ENCODE measurements at regions not wholly inside any gene's neighbourhood (a gene's known extent, or its start where the extent isn't known, plus 50 kb on each side); places are given as distances from the start of the nearest gene placed in this dataset.

DNA sequence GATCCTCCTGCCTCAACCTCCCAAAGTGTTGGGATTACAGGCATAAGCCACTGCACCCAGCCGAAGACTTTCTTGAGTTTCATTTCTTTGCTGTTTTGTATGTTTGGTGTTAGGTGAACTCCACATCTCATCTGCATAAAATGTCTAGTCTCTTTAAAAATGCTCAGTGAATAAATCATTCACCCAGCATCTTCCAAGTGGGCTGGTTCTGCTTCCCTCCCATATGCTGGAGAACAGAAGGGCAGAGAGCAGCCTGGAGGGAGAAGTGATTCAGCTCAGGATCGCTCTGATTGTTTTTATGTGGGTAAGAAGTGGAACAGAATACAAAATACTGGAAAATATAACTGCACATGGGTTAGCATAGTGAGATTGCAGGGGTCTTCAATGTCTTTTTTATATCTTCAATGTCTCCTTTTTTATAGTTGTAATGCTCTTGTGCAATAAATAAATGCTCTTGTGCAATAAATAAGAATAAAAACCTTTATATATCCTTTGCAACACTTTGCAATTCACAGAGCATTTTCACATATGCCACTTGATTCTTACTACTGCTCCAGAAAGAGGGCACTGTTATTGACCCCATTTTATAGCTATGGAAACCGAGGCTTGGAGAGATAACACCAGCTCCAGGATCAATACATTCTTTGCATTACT, 253.0 kb upstream of the NCKAP5 start:
- H3K4me3 ChIP-seq (ENCODE audit: low read length): no peak overlapping the region
- no peak for DNase-seq (ENCODE audit: low read depth, low spot score)

DNA sequence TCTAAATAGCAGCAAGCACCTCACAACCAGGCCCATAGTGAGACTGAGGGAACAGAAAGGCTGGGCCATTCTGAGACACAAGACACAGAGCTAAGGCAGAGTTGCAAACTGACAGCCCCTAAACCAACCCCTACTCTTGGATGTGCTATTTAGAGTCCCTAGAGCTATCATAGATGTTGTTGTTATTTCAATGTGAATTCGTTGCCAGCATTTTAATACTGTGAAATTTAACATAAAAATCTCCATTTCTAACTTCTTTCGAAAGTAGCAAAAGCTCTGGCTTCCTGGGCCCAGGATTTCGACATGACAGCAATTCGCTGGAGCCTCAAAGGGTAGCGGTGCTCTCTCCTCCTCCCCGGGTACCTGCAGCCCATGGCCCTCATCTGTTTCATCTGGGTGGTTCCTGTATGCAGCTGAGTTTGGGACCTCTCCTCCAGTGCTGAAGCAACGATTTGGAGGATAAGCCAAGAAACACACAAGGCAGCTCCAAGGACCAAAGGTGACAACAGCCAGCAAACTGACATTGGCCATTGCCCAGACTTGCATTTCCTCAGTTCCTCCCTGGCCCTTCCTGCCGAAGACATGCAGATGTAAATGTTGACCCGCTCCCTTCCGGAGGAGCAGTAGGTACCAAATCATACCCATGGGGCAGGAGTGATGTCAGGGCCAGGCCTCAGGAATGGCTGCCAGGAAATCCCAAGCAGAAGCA, 254.4 kb upstream of the NCKAP5 start:
- no peak for DNase-seq (ENCODE audit: low read depth, low spot score)
- H3K4me3 ChIP-seq (ENCODE audit: low read length): no peak overlapping the region

DNA sequence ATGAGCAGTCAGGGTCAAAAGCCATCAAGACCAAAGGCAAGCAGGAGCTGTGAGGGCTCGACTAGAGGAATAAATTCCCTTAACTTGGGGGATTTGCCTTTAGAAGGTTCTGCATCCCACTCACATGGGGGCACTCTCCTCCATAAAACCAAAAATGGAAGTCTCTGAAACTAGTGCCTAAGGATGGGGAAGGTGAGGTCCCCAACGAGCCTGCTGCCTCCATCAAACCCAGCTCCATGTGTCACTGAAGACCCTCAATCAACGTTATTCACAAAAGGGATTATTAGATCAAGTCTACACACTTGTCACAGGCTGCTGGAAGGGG, 254.9 kb upstream of the NCKAP5 start:
- DNase-seq (ENCODE audit: low read depth, low spot score): no peak
- no peak overlapping the region for H3K4me3 ChIP-seq (ENCODE audit: low read length)

DNA sequence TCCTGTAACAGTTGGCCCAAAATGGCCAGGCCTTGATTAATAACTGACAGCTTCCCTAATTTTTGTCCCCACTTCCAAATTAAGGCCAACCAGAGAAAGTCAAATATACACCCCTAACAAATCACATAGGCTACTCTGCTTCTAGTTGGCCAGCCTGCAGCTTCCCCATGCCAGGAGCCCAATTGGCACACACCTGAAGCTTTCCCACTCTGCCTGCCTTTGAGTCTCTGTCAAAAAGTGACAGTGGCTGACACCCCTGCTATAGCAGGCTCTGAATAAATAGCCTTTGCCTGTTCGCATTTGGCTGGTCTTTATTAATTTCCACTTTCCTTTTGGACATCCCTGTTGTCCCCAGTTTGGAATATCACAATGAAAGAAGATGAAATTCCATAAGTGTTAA, 256.6 kb upstream of the NCKAP5 start:
- DNase-seq (ENCODE audit: low read depth, low spot score): no peak
- no peak overlapping the region for H3K4me3 ChIP-seq (ENCODE audit: low read length)

DNA sequence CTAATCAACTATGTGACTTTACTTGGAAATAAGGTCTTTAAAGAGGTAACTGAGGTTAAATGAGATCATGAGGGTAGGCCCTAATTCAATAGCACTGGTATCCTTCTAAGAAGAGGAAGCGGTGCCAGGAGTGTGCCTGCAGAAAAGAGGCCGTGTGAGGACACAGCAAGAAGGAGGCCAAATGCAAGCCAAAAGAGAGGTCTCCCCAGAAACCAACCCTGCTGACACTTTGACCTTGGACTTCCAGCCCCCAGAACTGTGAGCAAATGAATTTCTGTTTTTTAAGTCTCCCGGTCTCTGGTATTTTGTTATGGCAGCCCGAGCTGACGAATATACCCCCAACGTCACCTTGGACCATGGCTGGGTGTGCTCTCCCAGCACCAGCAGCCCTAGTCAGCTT, 257.5 kb upstream of the NCKAP5 start:
- no peak overlapping the region for H3K4me3 ChIP-seq (ENCODE audit: low read length)
- DNase-seq (ENCODE audit: low read depth, low spot score): no peak

DNA sequence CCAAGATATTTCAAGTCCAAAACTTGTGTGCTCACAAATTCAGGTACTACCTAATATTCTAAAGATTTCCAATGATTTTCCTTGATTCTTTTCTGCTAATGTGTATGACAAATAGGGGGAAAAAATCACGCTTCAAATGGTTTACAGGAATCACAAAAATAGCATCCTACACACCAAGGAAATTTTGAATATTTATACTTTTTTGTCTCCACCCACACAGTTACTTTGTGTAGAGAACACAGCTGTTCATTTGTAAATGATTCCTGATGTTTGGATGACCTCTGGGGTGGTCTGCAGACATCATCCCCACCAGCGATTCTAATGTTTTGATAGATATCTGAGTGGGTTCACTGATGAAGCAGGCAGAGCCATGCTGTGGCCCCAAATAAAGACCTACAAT, 260.6 kb upstream of the NCKAP5 start:
- no peak overlapping the region for H3K4me3 ChIP-seq (ENCODE audit: low read length)
- DNase-seq (ENCODE audit: low read depth, low spot score): no peak

DNA sequence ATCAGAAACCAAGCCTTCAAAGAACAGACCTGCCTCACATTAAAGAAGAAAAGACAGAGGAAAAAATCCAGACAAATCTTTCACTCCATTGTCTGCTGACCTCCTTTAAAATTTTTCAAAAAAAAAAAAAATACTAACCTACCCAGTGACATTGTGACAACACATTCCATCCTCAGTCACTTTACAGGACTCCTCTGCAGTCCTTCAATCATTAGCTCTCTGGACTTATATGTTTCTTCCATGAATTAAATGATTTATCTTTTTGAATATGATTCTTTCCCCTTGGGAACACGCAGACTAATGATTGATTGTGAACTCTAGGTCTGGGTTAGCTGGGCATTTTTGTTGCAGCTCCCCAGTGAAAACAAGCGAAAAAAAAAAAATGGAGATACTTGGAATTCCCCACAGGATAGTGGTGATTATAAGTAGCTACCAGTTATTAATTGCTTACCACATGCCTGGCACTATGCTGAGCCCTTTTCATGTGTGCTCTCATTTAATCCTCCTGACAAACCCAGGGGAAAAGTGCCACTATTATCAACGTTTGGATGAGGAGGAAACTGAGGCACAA, 261.3 kb upstream of the NCKAP5 start:
- H3K4me3 ChIP-seq (ENCODE audit: low read length): no peak overlapping the region
- DNase-seq (ENCODE audit: low read depth, low spot score): no peak

DNA sequence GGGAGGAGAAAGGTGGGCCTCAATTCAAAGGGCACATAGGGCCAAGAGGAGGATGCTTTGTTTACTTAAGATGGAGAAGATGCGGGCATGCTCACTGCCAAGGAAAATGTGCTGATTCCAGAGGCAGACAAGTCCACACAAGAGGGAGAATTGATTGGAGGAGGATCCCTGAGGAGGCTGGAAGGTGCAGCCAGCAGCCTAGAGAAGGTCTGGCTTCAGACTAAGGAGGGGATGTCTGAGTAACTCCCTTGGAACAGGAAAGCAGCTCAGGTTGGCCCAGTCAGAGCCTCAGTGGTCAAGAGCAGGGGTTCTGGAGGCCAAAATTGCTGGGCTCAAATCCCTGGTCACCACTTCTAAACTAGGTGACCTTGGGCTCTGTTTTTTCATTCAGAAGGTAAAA, 265.5 kb upstream of the NCKAP5 start:
- no peak overlapping the region for H3K4me3 ChIP-seq (ENCODE audit: low read length)
- DNase-seq (ENCODE audit: low read depth, low spot score): no peak

DNA sequence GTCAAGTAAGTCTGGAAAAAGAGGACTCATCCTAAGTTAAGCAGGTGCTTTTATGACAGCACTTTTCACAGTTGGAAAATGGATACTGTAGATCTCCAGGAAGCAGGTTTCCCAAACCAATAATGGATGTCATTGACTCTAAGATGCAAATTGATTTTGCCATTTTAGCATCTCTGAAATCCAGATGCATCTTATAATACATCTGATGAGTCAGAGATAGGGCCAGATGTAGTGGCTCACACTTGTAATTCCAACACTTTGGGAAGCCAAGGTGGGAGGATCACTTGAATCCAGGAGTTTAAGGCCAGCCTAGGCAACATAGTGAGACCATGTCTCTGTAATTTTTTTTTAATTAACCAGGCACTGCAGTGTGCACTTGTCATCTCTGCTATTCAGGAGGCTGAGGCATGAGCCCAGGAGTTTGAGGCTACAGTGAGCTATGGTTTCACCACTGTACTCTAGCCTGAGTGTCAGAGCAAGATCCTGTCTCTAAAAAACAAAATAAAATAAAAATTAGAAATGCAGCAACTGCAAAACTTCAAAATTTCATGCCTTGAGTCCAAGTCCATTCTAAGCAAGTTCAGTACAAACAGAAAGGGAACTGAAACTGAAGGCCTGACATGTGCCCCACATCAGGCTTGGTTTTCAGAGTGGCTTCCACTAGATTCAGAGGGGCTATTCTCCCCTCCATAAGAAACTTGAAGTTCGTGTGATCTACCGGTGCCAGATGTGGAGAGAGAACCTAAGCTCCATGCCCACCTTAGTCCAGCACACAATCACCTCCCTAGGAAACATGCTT, 267.8 kb upstream of the NCKAP5 start:
- no peak for DNase-seq (ENCODE audit: low read depth, low spot score)
- no peak overlapping the region for H3K4me3 ChIP-seq (ENCODE audit: low read length)

DNA sequence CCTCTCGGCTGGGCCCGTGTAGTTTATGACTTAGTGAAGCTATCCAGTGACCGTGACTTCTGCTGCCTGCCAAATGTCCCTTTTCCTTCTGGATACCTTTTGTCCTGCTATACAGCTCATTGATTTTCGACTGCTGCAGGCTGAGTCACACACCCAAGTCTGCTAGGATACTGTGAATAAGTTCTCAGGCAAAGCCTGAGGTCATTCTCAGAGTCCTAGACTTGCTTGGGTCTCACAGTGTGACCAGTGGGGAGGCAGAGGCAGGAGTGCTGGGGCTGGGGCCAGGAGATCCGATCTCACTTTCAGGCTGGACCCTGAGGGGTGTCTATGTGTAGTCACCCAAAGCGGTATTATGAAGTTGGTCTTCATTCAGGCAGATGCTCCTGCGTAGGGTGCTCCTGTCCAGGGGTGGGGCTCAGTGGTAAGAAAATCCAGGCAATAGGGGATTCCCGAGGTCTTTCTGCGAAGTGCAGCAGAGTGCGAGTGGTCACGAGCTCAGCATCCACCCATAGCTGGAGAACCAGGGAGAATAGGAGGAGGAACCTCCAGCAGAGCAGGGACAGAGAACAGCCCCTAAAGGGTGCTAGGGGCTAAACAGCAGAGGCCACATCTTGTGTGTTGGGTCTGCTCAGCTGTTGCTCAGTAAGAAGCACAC, 268.6 kb upstream of the NCKAP5 start:
- H3K4me3 ChIP-seq (ENCODE audit: low read length): no peak overlapping the region
- no peak for DNase-seq (ENCODE audit: low read depth, low spot score)

DNA sequence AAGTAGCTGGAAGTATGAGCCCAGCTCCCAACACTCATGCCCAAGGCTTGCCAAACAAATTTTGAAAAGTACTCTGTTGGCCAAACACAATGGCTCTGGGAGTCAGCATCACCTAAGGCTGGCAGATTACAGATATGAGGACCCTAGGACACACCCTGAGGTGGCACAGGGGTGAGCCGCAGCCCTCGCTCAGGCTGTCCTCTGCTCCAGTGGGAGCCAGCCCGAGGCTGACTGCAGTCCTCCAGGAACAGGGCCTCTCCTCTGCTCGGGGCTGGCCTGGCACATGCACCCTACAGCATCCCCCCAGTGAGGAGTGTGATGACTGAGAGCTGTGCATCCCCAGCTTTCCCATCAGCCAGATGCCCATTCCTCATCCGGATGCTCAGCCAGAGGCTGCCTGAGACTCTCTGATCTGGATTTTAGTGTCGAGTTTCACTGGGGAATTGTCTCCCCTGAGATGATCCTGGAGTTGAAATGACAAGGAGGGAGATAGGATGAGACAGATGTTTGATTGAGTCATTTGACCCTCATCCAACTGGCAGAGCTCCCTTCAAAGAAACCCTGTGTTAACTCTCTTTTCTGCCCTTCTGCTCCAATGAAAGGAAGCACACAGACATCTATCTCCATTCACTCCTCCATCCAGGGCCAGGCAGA, 269.3 kb upstream of the NCKAP5 start:
- H3K4me3 ChIP-seq (ENCODE audit: low read length): no peak overlapping the region
- DNase-seq (ENCODE audit: low read depth, low spot score): no peak

DNA sequence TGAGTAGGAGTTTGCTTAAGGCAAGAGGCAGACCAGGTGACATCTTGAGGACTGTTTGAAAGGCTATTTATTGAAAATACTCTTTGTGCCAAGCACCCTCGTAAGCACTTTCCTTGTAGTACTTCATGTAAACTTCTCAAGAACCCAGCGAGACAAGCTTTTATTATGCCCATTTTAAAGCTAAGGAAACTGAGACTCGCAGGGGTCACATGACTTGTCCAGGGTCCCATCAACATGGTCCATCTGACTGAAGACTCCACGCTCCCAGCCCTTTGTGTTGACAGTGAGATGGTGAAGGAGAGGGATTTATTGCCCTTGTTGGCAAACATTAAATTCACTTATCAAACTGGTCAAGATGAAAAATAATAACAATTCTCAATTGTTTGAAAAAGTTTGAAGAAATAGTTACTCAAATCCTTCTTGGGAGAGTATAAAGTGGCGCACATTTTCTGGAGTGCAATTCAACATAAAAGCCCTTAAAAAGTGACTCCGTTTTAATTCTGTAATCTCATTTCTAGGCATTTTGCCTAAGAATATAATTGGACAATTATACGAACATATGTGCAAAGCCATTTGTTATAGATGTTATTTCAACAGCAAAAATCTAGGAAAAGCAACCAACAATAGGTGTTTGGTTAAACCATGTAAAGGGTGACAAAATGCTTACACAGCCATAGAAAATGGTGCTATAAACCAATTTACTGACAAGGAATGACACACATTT, 270.5 kb upstream of the NCKAP5 start:
- DNase-seq (ENCODE audit: low read depth, low spot score): no peak

DNA sequence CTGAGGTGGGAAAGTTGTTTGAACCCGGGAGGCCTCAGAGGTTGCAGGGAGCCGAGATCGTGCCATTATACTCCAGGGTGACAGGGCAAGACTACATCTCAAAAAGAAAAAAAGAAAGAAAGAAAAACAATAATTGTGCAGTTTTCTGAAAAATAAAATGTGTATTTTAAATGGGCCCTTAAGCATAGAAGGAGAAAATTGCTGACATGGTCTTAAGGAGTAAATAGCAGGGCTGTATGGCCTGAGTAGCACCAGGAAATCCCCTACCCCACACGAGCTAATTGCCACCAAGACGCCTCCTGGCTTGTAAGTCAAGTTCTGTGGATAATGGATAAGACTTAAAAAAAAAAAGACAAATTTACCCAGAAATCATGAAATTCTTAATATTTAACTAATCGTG, 271.4 kb upstream of the NCKAP5 start:
- DNase-seq (ENCODE audit: low read depth, low spot score): no peak
- H3K4me3 ChIP-seq (ENCODE audit: low read length): no peak overlapping the region

More for the DNA sequence above, 270.5 kb upstream of the NCKAP5 start:
- H3K4me3 ChIP-seq (ENCODE audit: low read length): no peak overlapping the region

DNA sequence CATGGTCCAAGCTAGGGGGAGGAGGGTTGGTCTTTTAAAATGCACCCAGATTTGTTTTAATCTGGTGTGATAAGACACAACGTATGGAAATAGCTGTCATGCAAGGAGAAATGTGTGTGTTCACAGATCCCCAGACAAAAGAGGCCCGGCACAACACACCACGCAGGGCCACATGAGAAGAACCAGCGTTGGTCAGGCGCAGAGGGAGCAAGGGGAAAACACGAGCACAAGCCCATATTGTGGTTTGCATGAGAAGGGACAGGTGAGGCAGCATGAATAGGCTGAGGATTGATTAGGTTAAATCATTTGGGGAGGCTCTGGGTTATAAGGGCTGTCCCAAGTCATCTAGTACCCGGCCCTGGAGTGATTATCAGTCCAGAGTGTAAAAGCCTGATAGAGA, 272.5 kb upstream of the NCKAP5 start:
- no peak for DNase-seq (ENCODE audit: low read depth, low spot score)
- no peak overlapping the region for H3K4me3 ChIP-seq (ENCODE audit: low read length)

DNA sequence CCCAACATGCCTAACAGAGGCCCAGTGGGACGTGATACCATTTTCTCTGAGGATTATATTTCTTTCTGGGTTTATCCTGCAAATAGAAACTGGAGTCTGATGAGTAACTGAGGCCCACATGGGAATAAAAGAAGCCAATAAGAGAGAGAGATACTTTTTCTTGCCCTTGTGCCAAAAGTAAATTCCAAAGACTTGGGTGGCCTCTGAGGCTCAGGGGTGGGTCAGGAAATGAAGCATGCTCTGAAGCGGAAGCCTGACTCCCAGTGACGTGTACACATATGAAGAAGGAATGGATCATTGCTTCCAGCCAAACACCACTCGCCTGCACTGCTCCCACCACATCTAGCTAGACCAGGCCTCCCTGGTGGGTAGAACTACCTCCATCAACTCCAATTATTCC, 273.6 kb upstream of the NCKAP5 start:
- H3K4me3 ChIP-seq (ENCODE audit: low read length): no peak overlapping the region
- DNase-seq (ENCODE audit: low read depth, low spot score): no peak

DNA sequence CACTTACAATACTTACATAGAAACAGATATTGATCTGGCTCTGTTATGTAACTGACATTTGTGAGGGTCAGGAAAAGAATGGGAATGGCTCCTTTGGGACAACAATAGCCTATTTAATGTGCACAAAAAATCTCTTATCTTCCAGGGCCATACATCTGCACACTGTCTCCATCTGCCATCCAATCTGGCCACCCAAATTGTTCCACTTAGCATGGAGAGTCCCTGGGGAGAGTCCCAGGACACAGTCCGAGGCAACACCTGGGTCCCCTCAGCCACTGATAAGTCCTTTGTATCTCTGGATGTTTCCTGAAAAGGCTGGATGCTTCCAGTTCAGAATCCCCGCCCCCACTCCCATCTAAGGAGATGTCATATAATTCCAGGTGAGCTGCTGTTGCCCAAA, 274.2 kb upstream of the NCKAP5 start:
- no peak overlapping the region for H3K4me3 ChIP-seq (ENCODE audit: low read length)
- no peak for DNase-seq (ENCODE audit: low read depth, low spot score)

DNA sequence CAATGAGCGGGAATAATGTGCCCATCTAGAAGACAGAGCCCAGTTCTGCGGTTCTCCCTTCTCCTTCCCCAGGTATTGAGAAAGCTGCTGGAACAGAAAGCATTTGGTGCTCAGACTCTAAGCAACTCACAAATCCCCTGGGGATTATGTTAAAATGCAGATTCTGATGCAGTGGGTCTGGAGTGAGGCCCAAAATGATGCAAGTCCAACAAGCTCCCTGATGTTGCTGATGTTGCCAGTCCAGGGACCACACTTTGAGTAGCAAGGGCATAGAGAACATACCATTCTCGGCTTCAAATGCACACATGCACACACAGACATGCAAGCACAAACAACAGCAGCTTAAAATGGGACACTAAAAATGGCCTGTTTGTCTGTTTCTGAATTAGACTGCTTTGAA, 274.8 kb upstream of the NCKAP5 start:
- no peak for DNase-seq (ENCODE audit: low read depth, low spot score)
- H3K4me3 ChIP-seq (ENCODE audit: low read length): no peak overlapping the region

DNA sequence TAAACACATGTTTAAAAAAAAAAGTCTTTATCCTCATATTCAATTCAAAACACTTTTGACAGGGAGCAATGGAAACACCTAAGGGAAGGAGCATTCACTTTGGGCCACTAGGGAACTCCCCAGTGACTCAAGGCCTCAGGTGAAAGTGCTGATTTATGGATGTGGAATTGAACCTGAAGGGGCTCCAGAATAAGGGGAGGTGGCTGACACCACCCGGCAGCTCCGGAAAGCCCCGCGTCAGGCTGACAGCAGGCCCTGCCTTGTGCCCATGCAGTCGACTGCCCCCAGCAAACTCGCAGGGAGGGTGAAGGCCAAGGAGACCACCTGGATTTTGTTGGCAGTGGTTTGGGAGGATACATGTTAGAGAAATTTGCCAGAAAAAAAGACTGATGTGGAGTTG, 275.3 kb upstream of the NCKAP5 start:
- no peak overlapping the region for H3K4me3 ChIP-seq (ENCODE audit: low read length)
- DNase-seq (ENCODE audit: low read depth, low spot score): no peak

All from Jurkat, Clone E6-1 (cell line).